Neural cell (in vitro differentiated cells): ENCODE measurements at regions not wholly inside any gene's neighbourhood (a gene's known extent, or its start where the extent isn't known, plus 50 kb on each side); places are given as distances from the start of the nearest gene placed in this dataset.

Experiments used
- H2AFZ ChIP-seq: fragments of 200-600, 300-800 bp; sonication (generic), shearing (Covaris generic); 2 replicates; pipeline ENCODE4 v1.6.0; 2014; ENCODE audit warnings: low read depth, mild to moderate bottlenecking, antibody characterized with exemption, low read length, moderate library complexity
- H3F3A ChIP-seq: fragments of 200-600 bp; shearing (Covaris generic); 2 replicates; pipeline ENCODE4 v1.6.1; 2016; ENCODE audit warnings: mild to moderate bottlenecking, moderate library complexity, mixed read lengths, antibody characterized with exemption, low read length; ENCODE audit not compliant: insufficient read depth, poor library complexity, severe bottlenecking
- H3K27ac ChIP-seq: fragments of 200-600, 300-800 bp; sonication (generic), shearing (Covaris generic); 2 replicates; pipeline ENCODE4 v1.5.1; 2014; ENCODE audit warnings: mild to moderate bottlenecking, low read length, moderate library complexity
- H3K27me3 ChIP-seq: fragments of 300-800, 200-600 bp; sonication (generic), shearing (Covaris generic); 2 replicates; pipeline ENCODE4 v1.6.0; 2014; ENCODE audit warnings: mild to moderate bottlenecking, low read depth, low read length, moderate library complexity; ENCODE audit not compliant: insufficient read depth
- H3K36me3 ChIP-seq: fragments of 300-800, 200-600 bp; sonication (generic), shearing (Covaris generic); 2 replicates; pipeline ENCODE4 v1.5.1; 2014; ENCODE audit warnings: mild to moderate bottlenecking, antibody characterized with exemption, low read length, moderate library complexity; ENCODE audit not compliant: insufficient read depth
- H3K4me2 ChIP-seq: fragments of 300-800, 200-600 bp; sonication (generic), shearing (Covaris generic); 2 replicates; pipeline ENCODE4 v1.6.0; 2014; ENCODE audit warnings: mild to moderate bottlenecking, low read length
- H3K4me3 ChIP-seq: fragments of 300-800, 200-600 bp; sonication (generic), shearing (Covaris generic); 2 replicates; pipeline ENCODE4 v1.5.1; 2014; ENCODE audit warnings: mild to moderate bottlenecking, low read length, moderate library complexity
- H3K79me2 ChIP-seq: fragments of 200-600 bp; shearing (Covaris generic); replicated peaks from 2 replicates; pipeline ENCODE4 v1.6.0; 2014; ENCODE audit warnings: mild to moderate bottlenecking, low read length, moderate library complexity; ENCODE audit not compliant: insufficient read depth
- H3K9ac ChIP-seq: fragments of 300-800, 200-600 bp; sonication (generic), shearing (Covaris generic); 2 replicates; pipeline ENCODE4 v1.6.1; 2016; ENCODE audit warnings: mild to moderate bottlenecking, low read length, mixed read lengths
- H3K9me2 ChIP-seq: fragments of 200-600 bp; shearing (Covaris generic); 2 replicates; pipeline ENCODE4 v1.6.1; 2016; ENCODE audit warnings: mild to moderate bottlenecking, low read length, mixed read lengths; ENCODE audit not compliant: insufficient read depth
- H3K9me3 ChIP-seq: fragments of 200-600, 300-800 bp; sonication (generic), shearing (Covaris generic); 2 replicates; pipeline ENCODE4 v1.6.1; 2016; ENCODE audit warnings: mild to moderate bottlenecking, mixed run types, low read length, moderate library complexity, mixed read lengths
- H4K20me1 ChIP-seq: fragments of 200-600 bp; shearing (Covaris generic); 2 replicates; pipeline ENCODE4 v1.6.1; 2016; ENCODE audit warnings: mild to moderate bottlenecking, mixed run types; ENCODE audit not compliant: insufficient read depth
- EP300 ChIP-seq: fragments of 450-650 bp; conservative IDR thresholded peaks from 2 replicates; pipeline ENCODE4 v1.6.1; 2014; ENCODE audit warnings: antibody characterized with exemption, mild to moderate bottlenecking, moderate library complexity; ENCODE audit not compliant: poor library complexity, severe bottlenecking
- EZH2 ChIP-seq: fragments of 200-600, 300-800 bp; shearing (Covaris generic), sonication (generic); IDR thresholded peaks from 2 replicates; pipeline ENCODE4 v1.6.1; 2014; ENCODE audit warnings: antibody characterized with exemption, low read length, borderline replicate concordance, mild to moderate bottlenecking; ENCODE audit not compliant: insufficient read depth, poor library complexity, severe bottlenecking
- MXI1 ChIP-seq: fragments of 450-650 bp; conservative IDR thresholded peaks from 2 replicates; pipeline ENCODE4 v1.6.1; 2014; ENCODE audit warnings: antibody characterized with exemption, mild to moderate bottlenecking; ENCODE audit not compliant: poor library complexity, severe bottlenecking
- POLR2AphosphoS5 ChIP-seq: IDR thresholded peaks from 2 replicates; pipeline ENCODE4 v1.6.1; 2012
- RAD21 ChIP-seq: fragments of 450-650 bp; conservative IDR thresholded peaks from 2 replicates; pipeline ENCODE4 v1.6.1; 2014; ENCODE audit warnings: antibody characterized with exemption, mild to moderate bottlenecking, moderate library complexity
- REST ChIP-seq: IDR thresholded peaks from 2 replicates; pipeline ENCODE4 v1.6.1; 2012; ENCODE audit warnings: borderline replicate concordance
- SMC3 ChIP-seq: fragments of 450-650 bp; conservative IDR thresholded peaks from 2 replicates; pipeline ENCODE4 v1.6.1; 2014; ENCODE audit warnings: antibody characterized with exemption, mild to moderate bottlenecking, moderate library complexity; ENCODE audit not compliant: poor library complexity
- TAF1 ChIP-seq: IDR thresholded peaks from 2 replicates; pipeline ENCODE4 v1.6.1; 2012; ENCODE audit warnings: low read depth
- TF ChIP-seq, protein P1 (sequence below): fragments of 450-650 bp; IDR thresholded peaks from 2 replicates; pipeline ENCODE4 v1.5.1; 2014; ENCODE audit warnings: antibody characterized with exemption, mild to moderate bottlenecking, moderate library complexity; ENCODE audit not compliant: poor library complexity, severe bottlenecking

DNA sequence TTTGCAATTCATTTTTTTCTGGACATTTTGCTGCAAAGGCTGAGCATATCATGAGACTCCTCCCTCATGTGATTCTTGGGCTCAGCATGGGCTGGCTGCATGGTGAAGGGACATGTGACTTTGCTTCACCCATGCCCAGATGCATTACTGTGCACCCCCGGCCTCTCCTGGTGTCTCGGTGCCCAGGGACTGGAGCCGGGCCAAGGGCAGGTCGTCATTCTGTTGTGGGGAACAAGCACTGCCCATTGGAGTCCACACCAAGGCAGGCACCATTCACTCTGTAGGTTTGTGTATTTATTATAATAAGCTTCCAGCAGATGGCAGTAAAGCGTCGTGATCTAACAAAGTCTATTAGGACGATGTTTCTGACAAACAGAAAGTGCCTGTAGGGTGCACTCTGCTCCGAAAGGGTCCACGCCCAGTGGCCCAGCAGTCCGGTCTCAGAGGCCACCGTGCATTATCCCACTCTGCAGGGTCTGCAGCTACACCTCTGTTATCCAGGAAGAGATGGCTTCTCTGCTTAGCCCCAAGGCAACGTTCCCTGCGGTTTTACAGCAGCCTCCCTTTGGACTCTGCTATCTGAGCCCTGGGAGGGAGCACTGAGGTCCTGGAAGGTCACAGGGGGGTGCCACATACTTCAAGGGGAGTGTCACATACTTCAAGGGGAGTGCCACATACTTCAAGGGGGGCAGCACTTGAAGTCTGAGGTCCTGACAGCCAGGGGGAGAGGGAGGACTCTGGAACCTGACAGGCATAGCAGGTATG is 219.6 kb downstream of the TSN start:
- Histone ChIP-seq H3K9me2 (no peaks in the 10 kb centered on the region), H4K20me1 (no peaks in the 10 kb centered on the region), H3F3A (no peaks in the 10 kb centered on the region), H2AFZ (no peak overlapping the region), H3K79me2 (no peaks in the 10 kb centered on the region), H3K9me3 (no peaks in the 10 kb centered on the region), H3K27ac (peak overlapping the region; percentile 50), H3K27me3 (no peaks in the 10 kb centered on the region), H3K4me3 (no peak overlapping the region), H3K36me3 (no peaks in the 10 kb centered on the region), H3K4me2 (no peak overlapping the region), H3K9ac (peak overlapping the region; percentile 14)
- no peak for TF ChIP-seq EZH2
- peak; percentile 94 for TF ChIP-seq SMC3
- peak; percentile 95 for TF ChIP-seq RAD21
- no peak for TF ChIP-seq TAF1
- peak; percentile 40 for TF ChIP-seq EP300
- no peak for TF ChIP-seq POLR2AphosphoS5
- TF ChIP-seq MXI1 = no peak
- TF ChIP-seq, protein P1, sequence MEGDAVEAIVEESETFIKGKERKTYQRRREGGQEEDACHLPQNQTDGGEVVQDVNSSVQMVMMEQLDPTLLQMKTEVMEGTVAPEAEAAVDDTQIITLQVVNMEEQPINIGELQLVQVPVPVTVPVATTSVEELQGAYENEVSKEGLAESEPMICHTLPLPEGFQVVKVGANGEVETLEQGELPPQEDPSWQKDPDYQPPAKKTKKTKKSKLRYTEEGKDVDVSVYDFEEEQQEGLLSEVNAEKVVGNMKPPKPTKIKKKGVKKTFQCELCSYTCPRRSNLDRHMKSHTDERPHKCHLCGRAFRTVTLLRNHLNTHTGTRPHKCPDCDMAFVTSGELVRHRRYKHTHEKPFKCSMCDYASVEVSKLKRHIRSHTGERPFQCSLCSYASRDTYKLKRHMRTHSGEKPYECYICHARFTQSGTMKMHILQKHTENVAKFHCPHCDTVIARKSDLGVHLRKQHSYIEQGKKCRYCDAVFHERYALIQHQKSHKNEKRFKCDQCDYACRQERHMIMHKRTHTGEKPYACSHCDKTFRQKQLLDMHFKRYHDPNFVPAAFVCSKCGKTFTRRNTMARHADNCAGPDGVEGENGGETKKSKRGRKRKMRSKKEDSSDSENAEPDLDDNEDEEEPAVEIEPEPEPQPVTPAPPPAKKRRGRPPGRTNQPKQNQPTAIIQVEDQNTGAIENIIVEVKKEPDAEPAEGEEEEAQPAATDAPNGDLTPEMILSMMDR = peak; percentile 92
- no peak for TF ChIP-seq REST

DNA sequence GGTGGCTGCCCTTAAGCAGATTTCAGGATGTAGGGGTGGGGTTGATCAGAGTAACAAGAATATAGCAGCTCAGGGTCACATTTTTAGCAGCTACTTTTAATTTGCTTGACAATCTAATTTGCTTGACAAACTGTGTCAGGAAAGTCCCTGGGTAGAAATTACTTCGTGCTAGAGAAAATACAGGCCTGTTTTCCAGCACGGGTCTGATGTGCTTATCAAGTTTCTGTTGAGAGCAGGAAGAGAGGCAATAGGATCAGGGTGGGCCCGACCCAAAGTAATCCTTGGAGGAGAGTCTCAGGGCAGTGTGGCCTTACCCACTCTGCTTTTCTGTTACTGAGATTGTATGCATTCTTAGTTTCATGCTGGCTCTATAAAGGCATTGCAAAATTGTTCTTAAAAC is 221.5 kb downstream of the TSN start:
- H3K36me3 ChIP-seq = no peaks in the 10 kb centered on the region
- H3F3A ChIP-seq = no peaks in the 10 kb centered on the region
- no peak overlapping the region for H2AFZ ChIP-seq
- H3K4me3 ChIP-seq = no peak overlapping the region
- no peak overlapping the region for H3K4me2 ChIP-seq
- no peaks in the 10 kb centered on the region for H3K9me3 ChIP-seq
- no peak overlapping the region for H3K27ac ChIP-seq
- no peaks in the 10 kb centered on the region for H3K9me2 ChIP-seq
- no peak overlapping the region for H3K9ac ChIP-seq
- no peak for TF ChIP-seq EZH2
- TF ChIP-seq REST = no peak
- no peak for TF ChIP-seq RAD21
- no peak for TF ChIP-seq POLR2AphosphoS5
- TF ChIP-seq MXI1 = no peak
- H3K27me3 ChIP-seq = no peaks in the 10 kb centered on the region
- no peaks in the 10 kb centered on the region for H3K79me2 ChIP-seq
- H4K20me1 ChIP-seq = no peaks in the 10 kb centered on the region
